ENCODE measurements at regions not wholly inside any gene's neighbourhood (a gene's known extent, or its start where the extent isn't known, plus 50 kb on each side); places are given as distances from the start of the nearest gene placed in this dataset.
"Not testable (repeated sequence)": the region's sequence is repeated elsewhere in the genome, so short reads cannot be mapped to it uniquely, and the experiment has no call there.

GRCh38 chr1:56123421-56123820 is 455.9 kb downstream of the PLPP3 start:
- H2BK5ac ChIP-seq (ENCODE audit: low read depth, low read length, poor library complexity, severe bottlenecking) = no peak overlapping the region
- no peak overlapping the region for H3K4me2 ChIP-seq (ENCODE audit: low read length, poor library complexity, severe bottlenecking)
- DNase-seq = no peak
- no peaks in the 10 kb centered on the region for H3K4me1 ChIP-seq (ENCODE audit: control insufficient read depth, insufficient read depth, low read depth, low read length)
- no peak overlapping the region for H2BK15ac ChIP-seq (ENCODE audit: low read depth, poor library complexity, severe bottlenecking)
- H3K23ac ChIP-seq (ENCODE audit: low read length in 2 of 2) = no peak overlapping the region
- peaks cover 47% of the 10 kb centered on the region for H3K9me3 ChIP-seq (ENCODE audit: control insufficient read depth, low read length)
- H3K79me1 ChIP-seq (replicated peaks; ENCODE audit: low read length, poor library complexity, severe bottlenecking) = no peaks in the 10 kb centered on the region
- no peak overlapping the region for H3K4me3 ChIP-seq (ENCODE audit: insufficient read depth in 1 of 2, low read depth in 1 of 2, low read length in 2 of 2)
- H3K27me3 ChIP-seq (ENCODE audit: control insufficient read depth in 1 of 2, insufficient read depth in 1 of 2, low read length in 2 of 2) = no peaks in the 10 kb centered on the region
- no peak overlapping the region for H4K8ac ChIP-seq (ENCODE audit: low read length)
- H3K4ac ChIP-seq (ENCODE audit: low read depth in 1 of 2, low read length in 2 of 2) = no peak overlapping the region
- H4K91ac ChIP-seq (ENCODE audit: low read length) = no peak overlapping the region
- H2AK5ac ChIP-seq (ENCODE audit: low read length, severe bottlenecking) = no peak overlapping the region
- no peak overlapping the region for H3K27ac ChIP-seq (ENCODE audit: low read length, poor library complexity, severe bottlenecking)
- H3K9ac ChIP-seq (ENCODE audit: low read length) = no peak overlapping the region
- H2BK12ac ChIP-seq (ENCODE audit: low read length in 2 of 2) = no peak overlapping the region
- no peak overlapping the region for H3K14ac ChIP-seq (ENCODE audit: low read length in 2 of 2)
- H3K18ac ChIP-seq (ENCODE audit: low read depth in 1 of 2, low read length in 2 of 2) = no peak overlapping the region
- no peak overlapping the region for H2AFZ ChIP-seq (ENCODE audit: low read depth, low read length)
- no peak overlapping the region for H2BK120ac ChIP-seq (ENCODE audit: low read depth, low read length)
- H3K36me3 ChIP-seq (ENCODE audit: control insufficient read depth in 1 of 2, insufficient read depth in 2 of 2, low read depth in 1 of 2, low read length in 2 of 2) = peaks cover 0 to 6% of the 10 kb centered on the region in 2 experiments

- H2BK15ac ChIP-seq (ENCODE audit: low read depth, poor library complexity, severe bottlenecking) = no peak overlapping the region
- no peak overlapping the region for H2AK5ac ChIP-seq (ENCODE audit: low read length, severe bottlenecking)
- no peaks in the 10 kb centered on the region for H3K4me1 ChIP-seq (ENCODE audit: control insufficient read depth, insufficient read depth, low read depth, low read length)
- H2BK120ac ChIP-seq (ENCODE audit: low read depth, low read length) = no peak overlapping the region
- no CpG with 5 or more reads among the region's 2 CpGs for WGBS
- no peak overlapping the region for H3K23ac ChIP-seq (ENCODE audit: low read length in 2 of 2)
- H4K8ac ChIP-seq (ENCODE audit: low read length) = no peak overlapping the region
- no peak overlapping the region for H3K14ac ChIP-seq (ENCODE audit: low read length in 2 of 2)
- H3K4me3 ChIP-seq (ENCODE audit: insufficient read depth in 1 of 2, low read depth in 1 of 2, low read length in 2 of 2) = no peak overlapping the region
- H3K79me1 ChIP-seq (replicated peaks; ENCODE audit: low read length, poor library complexity, severe bottlenecking) = no peaks in the 10 kb centered on the region
- no peak overlapping the region for H3K4me2 ChIP-seq (ENCODE audit: low read length, poor library complexity, severe bottlenecking)
- H4K91ac ChIP-seq (ENCODE audit: low read length) = no peak overlapping the region
- H3K9me3 ChIP-seq (ENCODE audit: control insufficient read depth, low read length) = peaks cover 32% of the 10 kb centered on the region
- H3K4ac ChIP-seq (ENCODE audit: low read depth in 1 of 2, low read length in 2 of 2) = no peak overlapping the region
- no peaks in the 10 kb centered on the region for H3K36me3 ChIP-seq (ENCODE audit: control insufficient read depth in 1 of 2, insufficient read depth in 2 of 2, low read depth in 1 of 2, low read length in 2 of 2)
- H3K27ac ChIP-seq (ENCODE audit: low read length, poor library complexity, severe bottlenecking) = no peak overlapping the region
- DNase-seq = peak; percentile 20
- H2AFZ ChIP-seq (ENCODE audit: low read depth, low read length) = no peak overlapping the region
- no peak overlapping the region for H3K18ac ChIP-seq (ENCODE audit: low read depth in 1 of 2, low read length in 2 of 2)
- no peaks in the 10 kb centered on the region for H3K27me3 ChIP-seq (ENCODE audit: control insufficient read depth in 1 of 2, insufficient read depth in 1 of 2, low read length in 2 of 2)
- H2BK5ac ChIP-seq (ENCODE audit: low read depth, low read length, poor library complexity, severe bottlenecking) = no peak overlapping the region
- no peak overlapping the region for H2BK12ac ChIP-seq (ENCODE audit: low read length in 2 of 2)
- no peak overlapping the region for H3K9ac ChIP-seq (ENCODE audit: low read length)
Observed at GRCh38 chr1:56120021-56120420, 459.3 kb downstream of the PLPP3 start.

GRCh38 chr1:56118676-56119075 is 460.7 kb downstream of the PLPP3 start:
- not testable (repeated sequence) for H2BK5ac ChIP-seq (ENCODE audit: low read depth, low read length, poor library complexity, severe bottlenecking); H4K8ac ChIP-seq (ENCODE audit: low read length); H3K36me3 ChIP-seq (ENCODE audit: control insufficient read depth in 1 of 2, insufficient read depth in 2 of 2, low read depth in 1 of 2, low read length in 2 of 2); H3K4me1 ChIP-seq (ENCODE audit: control insufficient read depth, insufficient read depth, low read depth, low read length); H3K23ac ChIP-seq (ENCODE audit: low read length in 2 of 2); H3K4ac ChIP-seq (ENCODE audit: low read depth in 1 of 2, low read length in 2 of 2); H2AK5ac ChIP-seq (ENCODE audit: low read length, severe bottlenecking); DNase-seq; H3K4me3 ChIP-seq (ENCODE audit: insufficient read depth in 1 of 2, low read depth in 1 of 2, low read length in 2 of 2); H2AFZ ChIP-seq (ENCODE audit: low read depth, low read length); H3K9ac ChIP-seq (ENCODE audit: low read length); H3K4me2 ChIP-seq (ENCODE audit: low read length, poor library complexity, severe bottlenecking); H2BK120ac ChIP-seq (ENCODE audit: low read depth, low read length); H3K79me1 ChIP-seq (replicated peaks; ENCODE audit: low read length, poor library complexity, severe bottlenecking); H4K91ac ChIP-seq (ENCODE audit: low read length); H3K27me3 ChIP-seq (ENCODE audit: control insufficient read depth in 1 of 2, insufficient read depth in 1 of 2, low read length in 2 of 2); H2BK15ac ChIP-seq (ENCODE audit: low read depth, poor library complexity, severe bottlenecking); H3K27ac ChIP-seq (ENCODE audit: low read length, poor library complexity, severe bottlenecking)
- peak overlapping the region in 1 of 2 experiments; percentile 52 for H2BK12ac ChIP-seq (ENCODE audit: low read length in 2 of 2)
- 95% methylated on average over 2 of the region's 4 CpGs for WGBS
- peaks cover 28% of the 10 kb centered on the region for H3K9me3 ChIP-seq (ENCODE audit: control insufficient read depth, low read length)
- H3K14ac ChIP-seq (ENCODE audit: low read length in 2 of 2) = peak overlapping the region in 1 of 2 experiments; percentile 32
- H3K18ac ChIP-seq (ENCODE audit: low read depth in 1 of 2, low read length in 2 of 2) = peak overlapping the region in 1 of 2 experiments; percentile 24

- Histone ChIP-seq H3K14ac (ENCODE audit: low read length in 2 of 2) (no peak overlapping the region), H2BK12ac (ENCODE audit: low read length in 2 of 2) (no peak overlapping the region), H2AK5ac (ENCODE audit: low read length, severe bottlenecking) (no peak overlapping the region), H3K27ac (ENCODE audit: low read length, poor library complexity, severe bottlenecking) (no peak overlapping the region), H2BK15ac (ENCODE audit: low read depth, poor library complexity, severe bottlenecking) (no peak overlapping the region), H2BK120ac (ENCODE audit: low read depth, low read length) (no peak overlapping the region), H3K4me3 (ENCODE audit: insufficient read depth in 1 of 2, low read depth in 1 of 2, low read length in 2 of 2) (no peak overlapping the region), H4K91ac (ENCODE audit: low read length) (no peak overlapping the region), H4K8ac (ENCODE audit: low read length) (no peak overlapping the region), H3K9me3 (ENCODE audit: control insufficient read depth, low read length) (peaks cover 14% of the 10 kb centered on the region), H3K4me2 (ENCODE audit: low read length, poor library complexity, severe bottlenecking) (no peak overlapping the region), H3K9ac (ENCODE audit: low read length) (no peak overlapping the region), H3K4me1 (ENCODE audit: control insufficient read depth, insufficient read depth, low read depth, low read length) (no peaks in the 10 kb centered on the region), H3K4ac (ENCODE audit: low read depth in 1 of 2, low read length in 2 of 2) (no peak overlapping the region), H3K23ac (ENCODE audit: low read length in 2 of 2) (no peak overlapping the region), H3K79me1 (replicated peaks; ENCODE audit: low read length, poor library complexity, severe bottlenecking) (no peaks in the 10 kb centered on the region), H3K27me3 (ENCODE audit: control insufficient read depth in 1 of 2, insufficient read depth in 1 of 2, low read length in 2 of 2) (no peaks in the 10 kb centered on the region), H3K36me3 (ENCODE audit: control insufficient read depth in 1 of 2, insufficient read depth in 2 of 2, low read depth in 1 of 2, low read length in 2 of 2) (no peaks in the 10 kb centered on the region), H2BK5ac (ENCODE audit: low read depth, low read length, poor library complexity, severe bottlenecking) (no peak overlapping the region), H3K18ac (ENCODE audit: low read depth in 1 of 2, low read length in 2 of 2) (no peak overlapping the region), H2AFZ (ENCODE audit: low read depth, low read length) (no peak overlapping the region)
- no CpG with 5 or more reads among the region's 3 CpGs for WGBS
- no peak for DNase-seq
Observed at GRCh38 chr1:56115701-56116100, 463.7 kb downstream of the PLPP3 start.
